Lower leg skin (tissue), 4 donors: ENCODE measurements at regions not wholly inside any gene's neighbourhood (a gene's known extent, or its start where the extent isn't known, plus 50 kb on each side); places are given as distances from the start of the nearest gene placed in this dataset.

Source experiments
- DNase-seq, 2 donors: peaks; one replicate each; pipeline ENCODE4 v3.0.0-alpha.2; 2019; ENCODE audit warnings: low spot score in 2 of 2
- H3K4me3 ChIP-seq: fragments of 200-600 bp; sonication (generic); 2 replicates; pipeline ENCODE4 v1.5.1; 2017; ENCODE audit warnings: mild to moderate bottlenecking, low read depth; ENCODE audit not compliant: poor library complexity, severe bottlenecking
- CTCF ChIP-seq, 3 donors: fragments of 450-650 bp; IDR thresholded peaks; one replicate each; pipeline ENCODE4 v1.5.1; 2016; ENCODE audit warnings: antibody characterized with exemption in 3 of 3, mild to moderate bottlenecking in 3 of 3, moderate library complexity in 2 of 3
- POLR2A ChIP-seq, 2 donors: fragments of 450-650 bp; IDR thresholded peaks; one replicate each; pipeline ENCODE4 v1.6.1; 2016 to 2017; ENCODE audit warnings: antibody characterized with exemption in 2 of 2, mild to moderate bottlenecking in 1 of 2, moderate library complexity in 1 of 2
- WGBS, 2 donors: methylation state at CpG; one replicate each; pipeline ENCODE4 v1.1.5; 2018; 5-methylcytosine and 5-hydroxymethylcytosine counted together
- intact Hi-C: fragments of 100-400 bp; cut with DNase I; formaldehyde crosslinking; loops from one replicate; pipeline ENCODE4 v1.15.0; 2023; ENCODE audit warnings: low total_unique reads

- intact Hi-C loops = no loop called here
- no peak for TF ChIP-seq CTCF (IDR thresholded peaks at IDR 0.05)
- TF ChIP-seq POLR2A (IDR thresholded peaks at IDR 0.05) = no peak
- DNase-seq = no peak
- WGBS, 2 donors = 57 to 71% methylated on average over 3 of the region's 3 CpGs
- H3K4me3 ChIP-seq = no peak overlapping the region
Observed at GRCh38 chr16:8372141-8372540, 218.2 kb downstream of the TMEM114 start.

DNA sequence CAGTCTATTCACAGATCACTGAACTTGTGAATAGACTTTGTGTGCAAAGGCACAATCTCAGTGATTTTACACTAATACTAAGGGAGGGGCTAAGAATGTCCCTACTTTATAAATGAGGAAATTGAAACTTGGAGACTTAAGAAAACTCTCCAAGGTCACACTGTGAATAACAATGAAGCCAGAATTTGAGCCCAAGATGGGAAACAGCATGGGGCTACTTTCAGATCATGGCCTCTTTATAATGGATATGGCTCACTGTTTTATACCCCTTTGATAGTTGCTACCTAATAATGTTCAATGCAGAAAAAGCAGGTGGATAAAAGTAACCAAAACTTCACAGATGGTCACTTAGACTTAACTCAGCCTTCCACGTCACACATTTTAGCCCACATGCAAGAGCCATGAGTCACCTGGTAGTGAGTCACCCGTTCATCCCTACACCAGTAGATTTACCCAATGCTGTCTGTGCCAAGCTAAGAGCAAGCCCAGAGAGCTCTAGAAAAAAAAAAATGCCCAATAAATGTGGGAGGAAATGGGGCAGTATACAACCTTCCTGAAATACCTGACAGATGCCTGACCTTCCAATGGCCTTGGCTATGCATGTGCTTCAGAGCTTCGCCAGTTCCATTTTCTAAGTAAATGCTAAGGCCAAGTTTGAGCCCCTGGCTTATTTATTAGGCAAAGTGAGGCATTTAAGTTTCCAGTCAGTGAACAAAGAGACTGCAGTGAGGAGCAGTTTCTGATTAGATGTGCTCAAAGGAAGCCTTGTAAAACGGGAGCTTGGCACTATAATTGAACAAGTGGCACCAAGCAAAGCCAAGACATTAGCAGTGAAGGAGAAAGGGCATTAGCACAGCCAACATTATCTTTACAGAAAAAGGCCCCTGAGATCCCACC is 219.7 kb downstream of the TMEM114 start:
- TF ChIP-seq CTCF (IDR thresholded peaks at IDR 0.05) (no peak), POLR2A (IDR thresholded peaks at IDR 0.05) (no peak)
- no peak for DNase-seq
- no peak overlapping the region for H3K4me3 ChIP-seq
- WGBS, 2 donors = 74% methylated on average over 4 of the region's 4 CpGs
- intact Hi-C loops = no loop called here

DNA sequence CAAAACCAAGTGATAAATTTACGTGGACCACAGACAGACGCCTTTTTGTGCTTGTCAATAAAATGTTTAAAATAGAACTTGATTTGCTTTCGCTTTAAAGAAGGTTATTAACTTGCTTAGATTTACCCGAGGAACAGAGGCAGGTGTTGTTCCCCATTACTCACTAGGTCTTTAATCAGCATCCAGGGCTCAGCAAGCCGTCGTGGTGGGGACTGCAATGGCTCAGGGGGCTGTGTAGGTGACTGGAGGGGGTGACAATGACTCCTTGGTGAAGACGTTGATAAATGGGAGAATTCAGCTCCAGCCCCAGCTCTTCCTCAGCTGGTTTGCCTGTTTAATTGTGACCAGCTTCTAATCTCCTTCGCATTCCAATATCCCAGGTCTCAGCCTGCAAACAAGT is 231.4 kb downstream of the TMEM114 start:
- WGBS, 2 donors = 49 to 55% methylated on average over 8 of the region's 8 CpGs
- TF ChIP-seq CTCF (IDR thresholded peaks at IDR 0.05) (no peak), POLR2A (IDR thresholded peaks at IDR 0.05) (no peak)
- no peak overlapping the region for H3K4me3 ChIP-seq
- intact Hi-C loops = no loop called here
- no peak for DNase-seq

GRCh38 chr16:8355675-8356074 is 234.6 kb downstream of the TMEM114 start:
- 23 to 36% methylated on average over 5 of the region's 5 CpGs for whole genome bisulfite sequencing, 2 donors
- no peak for DNase-seq
- H3K4me3 ChIP-seq = no peak overlapping the region
- TF ChIP-seq CTCF (IDR thresholded peaks at IDR 0.05) (no peak), POLR2A (IDR thresholded peaks at IDR 0.05) (no peak)
- intact Hi-C loops = no loop called here

- 32 to 37% methylated on average over 3 of the region's 3 CpGs for WGBS, 2 donors
- intact Hi-C loops = no loop called here
- DNase-seq = no peak
- H3K4me3 ChIP-seq = no peak overlapping the region
- TF ChIP-seq CTCF (IDR thresholded peaks at IDR 0.05) (no peak), POLR2A (IDR thresholded peaks at IDR 0.05) (no peak)
Observed at GRCh38 chr16:8346294-8346693, 244.0 kb downstream of the TMEM114 start.

- DNase-seq = no peak
- no peak overlapping the region for H3K4me3 ChIP-seq
- 72 to 78% methylated on average over 4 of the region's 4 CpGs for WGBS, 2 donors
- intact Hi-C loops = no loop called here
- no peak for TF ChIP-seq POLR2A (IDR thresholded peaks at IDR 0.05)
- TF ChIP-seq CTCF (IDR thresholded peaks at IDR 0.05) = no peak
Observed at GRCh38 chr16:8342276-8342675, 248.0 kb downstream of the TMEM114 start.
